Activated CD4-positive, alpha-beta T cell treated with anti-CD3 and anti-CD28 coated beads for 48 hours (primary cell): ENCODE measurements at regions not wholly inside any gene's neighbourhood (a gene's known extent, or its start where the extent isn't known, plus 50 kb on each side); places are given as distances from the start of the nearest gene placed in this dataset.
"Not testable (repeated sequence)": the region's sequence is repeated elsewhere in the genome, so short reads cannot be mapped to it uniquely, and the experiment has no call there.

Experiments
- DNase-seq: peaks from one replicate; pipeline ENCODE4 v3.0.0-alpha.2; 2020

GRCh38 chr2:72078773-72079172 lies 68.9 kb downstream of the CYP26B1 start:
- DNase-seq = no peak

GRCh38 chr2:72077702-72078169 lies 69.9 kb downstream of the CYP26B1 start:
- DNase-seq = no peak

DNA sequence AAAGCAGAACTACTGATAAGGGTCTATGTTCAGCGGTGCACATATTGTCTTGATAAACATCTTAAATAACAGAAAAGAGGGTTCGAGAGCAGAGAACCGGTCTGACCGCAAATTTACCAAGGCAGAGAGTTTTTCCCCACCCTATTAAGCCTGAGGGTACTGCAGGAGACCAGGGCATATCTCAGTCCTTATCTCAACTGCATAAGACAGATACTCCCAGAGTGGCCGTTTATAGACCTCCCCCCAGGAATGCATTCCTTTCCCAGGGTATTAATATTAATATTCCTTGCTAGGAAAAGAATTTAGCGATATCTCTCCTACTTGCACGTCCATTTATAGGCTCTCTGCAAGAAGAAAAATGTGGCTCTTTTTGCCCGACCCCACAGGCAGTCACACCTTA lies 74.3 kb downstream of the CYP26B1 start:
- not testable (repeated sequence) for DNase-seq

DNA sequence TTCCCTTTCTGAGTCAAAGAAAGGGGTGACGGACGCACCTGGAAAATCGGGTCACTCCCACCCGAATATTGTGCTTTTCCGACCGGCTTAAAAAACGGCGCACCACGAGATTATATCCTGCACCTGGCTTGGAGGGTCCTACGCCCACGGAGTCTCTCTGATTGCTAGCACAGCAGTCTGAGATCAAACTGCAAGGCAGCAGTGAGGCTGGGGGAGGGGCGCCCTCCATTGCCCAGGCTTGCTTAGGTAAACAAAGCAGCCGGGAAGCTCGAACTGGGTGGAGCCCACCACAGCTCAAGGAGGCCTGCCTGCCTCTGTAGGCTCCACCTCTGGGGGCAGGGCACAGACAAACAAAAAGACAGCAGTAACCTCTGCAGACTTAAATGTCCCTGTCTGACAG lies 83.5 kb downstream of the CYP26B1 start:
- not testable (repeated sequence) for DNase-seq

DNA sequence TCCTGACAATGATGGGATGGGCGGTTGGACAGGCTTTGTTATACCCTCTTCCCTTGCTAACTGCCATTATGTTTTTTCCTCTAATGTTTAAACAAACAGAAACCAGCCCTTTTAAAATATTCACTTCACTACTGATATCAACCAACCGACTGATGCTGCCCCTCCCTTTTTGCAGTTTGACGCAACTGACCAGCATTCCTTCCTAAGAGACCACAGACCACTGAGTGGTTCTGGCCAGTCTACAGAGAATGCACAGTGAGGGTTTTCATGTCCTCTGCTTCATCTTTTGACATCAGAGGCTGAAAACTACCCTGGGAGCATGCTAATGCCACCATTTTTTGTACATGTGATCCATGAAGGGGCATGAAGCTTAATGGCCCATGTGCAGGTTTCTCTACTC lies 85.3 kb downstream of the CYP26B1 start:
- no peak for DNase-seq

DNA sequence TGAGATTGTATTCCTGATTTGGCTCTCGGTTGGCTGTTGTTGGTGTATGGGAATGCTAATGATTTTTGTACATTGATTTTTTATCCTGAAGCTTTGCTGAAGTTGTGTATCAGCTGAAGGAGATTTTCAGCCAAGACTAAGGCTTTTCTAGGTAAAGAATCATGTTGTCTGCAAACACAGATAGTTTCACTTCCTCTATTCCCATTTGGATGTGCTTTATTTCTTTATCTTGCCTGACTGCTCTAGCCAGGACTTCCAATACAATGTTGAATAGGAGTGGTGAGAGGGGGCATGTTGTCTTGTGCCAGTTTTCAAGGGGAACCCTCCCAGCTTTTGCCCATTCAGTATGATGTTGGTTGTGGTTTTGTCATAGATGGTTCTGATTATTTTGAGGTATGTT lies 90.4 kb downstream of the CYP26B1 start:
- no peak for DNase-seq

GRCh38 chr2:72051971-72052505 lies 95.6 kb downstream of the CYP26B1 start:
- no peak for DNase-seq

DNA sequence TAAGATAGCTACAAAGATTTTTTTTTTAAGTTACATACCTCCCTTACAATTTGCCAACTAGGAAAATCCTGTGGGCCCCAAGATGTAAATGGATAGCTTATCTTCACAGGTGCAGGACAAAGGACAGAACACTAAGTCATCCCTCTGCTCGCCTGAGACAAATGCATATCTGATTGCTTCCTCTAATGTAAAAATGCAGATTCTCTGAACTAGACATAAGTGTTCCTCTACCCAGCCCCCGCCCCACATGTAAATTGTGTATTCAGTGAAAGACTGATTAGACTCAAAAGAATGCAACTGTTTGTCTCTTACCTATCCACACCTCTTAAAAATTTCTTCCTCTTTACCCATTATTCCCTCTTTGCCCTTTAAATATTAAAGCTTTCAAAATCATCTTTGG lies 96.5 kb downstream of the CYP26B1 start:
- no peak for DNase-seq

DNA sequence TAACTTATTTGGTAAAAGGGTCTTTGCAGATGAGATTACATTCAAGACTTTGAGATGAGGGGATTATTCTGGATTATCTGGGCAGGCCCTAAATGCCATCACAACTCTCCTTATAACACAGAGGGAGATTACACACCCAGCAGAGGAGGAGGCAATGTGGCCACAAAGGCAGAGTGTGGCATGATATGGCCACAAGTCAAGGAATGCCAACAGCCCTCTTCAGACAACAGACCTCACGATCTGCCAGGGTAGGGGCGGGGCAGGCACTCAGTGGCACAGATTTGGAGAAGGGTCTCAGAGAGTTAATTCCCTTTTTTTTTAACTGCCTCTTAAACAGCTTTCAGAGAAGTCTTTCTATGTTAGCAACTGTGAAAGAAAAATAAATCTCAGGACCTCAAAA lies 96.9 kb downstream of the CYP26B1 start:
- no peak for DNase-seq

GRCh38 chr2:72048881-72049477 lies 98.7 kb downstream of the CYP26B1 start:
- no peak for DNase-seq

DNA sequence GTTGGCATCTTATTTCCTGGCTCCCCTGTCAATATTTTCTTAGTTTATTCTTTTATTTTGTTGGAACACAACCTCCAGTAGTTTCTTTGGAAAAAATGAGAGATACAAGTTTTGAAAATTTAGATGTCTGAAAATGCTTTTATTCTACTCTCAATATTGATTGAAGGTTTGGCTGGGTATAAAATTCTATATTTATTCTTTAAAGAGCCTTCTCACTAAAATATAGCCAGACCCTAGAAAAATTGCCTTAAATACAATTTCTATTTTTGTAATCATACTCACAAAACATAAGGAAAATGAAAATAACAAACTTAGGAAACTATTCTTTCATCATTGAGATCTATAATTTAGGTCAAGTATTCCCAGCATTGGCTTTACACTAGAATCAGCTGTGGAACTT lies 103.7 kb downstream of the CYP26B1 start:
- DNase-seq = no peak

DNA sequence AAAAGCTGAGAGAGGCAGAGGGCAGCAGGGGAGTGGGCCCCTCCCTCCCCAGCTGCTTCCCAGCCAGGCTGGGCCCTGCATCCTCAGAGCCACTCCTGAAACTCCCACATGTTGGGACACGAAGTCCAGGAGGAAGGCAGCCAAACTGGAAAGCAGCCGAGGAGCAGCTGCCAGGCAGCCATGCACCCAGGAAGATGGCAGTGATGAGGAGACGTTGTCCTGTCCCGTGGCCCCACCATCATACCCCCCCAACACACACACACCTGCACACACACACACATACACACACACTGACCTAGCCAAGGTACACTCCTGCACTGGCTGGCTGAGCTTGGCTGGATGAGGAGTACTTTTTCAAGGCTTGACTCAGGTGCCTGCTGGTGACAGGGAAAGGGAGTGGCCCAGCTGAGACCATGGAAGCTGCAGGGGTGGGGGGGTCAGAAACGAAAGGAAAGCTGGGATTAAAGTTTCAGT lies 106.0 kb downstream of the CYP26B1 start:
- DNase-seq = no peak

DNA sequence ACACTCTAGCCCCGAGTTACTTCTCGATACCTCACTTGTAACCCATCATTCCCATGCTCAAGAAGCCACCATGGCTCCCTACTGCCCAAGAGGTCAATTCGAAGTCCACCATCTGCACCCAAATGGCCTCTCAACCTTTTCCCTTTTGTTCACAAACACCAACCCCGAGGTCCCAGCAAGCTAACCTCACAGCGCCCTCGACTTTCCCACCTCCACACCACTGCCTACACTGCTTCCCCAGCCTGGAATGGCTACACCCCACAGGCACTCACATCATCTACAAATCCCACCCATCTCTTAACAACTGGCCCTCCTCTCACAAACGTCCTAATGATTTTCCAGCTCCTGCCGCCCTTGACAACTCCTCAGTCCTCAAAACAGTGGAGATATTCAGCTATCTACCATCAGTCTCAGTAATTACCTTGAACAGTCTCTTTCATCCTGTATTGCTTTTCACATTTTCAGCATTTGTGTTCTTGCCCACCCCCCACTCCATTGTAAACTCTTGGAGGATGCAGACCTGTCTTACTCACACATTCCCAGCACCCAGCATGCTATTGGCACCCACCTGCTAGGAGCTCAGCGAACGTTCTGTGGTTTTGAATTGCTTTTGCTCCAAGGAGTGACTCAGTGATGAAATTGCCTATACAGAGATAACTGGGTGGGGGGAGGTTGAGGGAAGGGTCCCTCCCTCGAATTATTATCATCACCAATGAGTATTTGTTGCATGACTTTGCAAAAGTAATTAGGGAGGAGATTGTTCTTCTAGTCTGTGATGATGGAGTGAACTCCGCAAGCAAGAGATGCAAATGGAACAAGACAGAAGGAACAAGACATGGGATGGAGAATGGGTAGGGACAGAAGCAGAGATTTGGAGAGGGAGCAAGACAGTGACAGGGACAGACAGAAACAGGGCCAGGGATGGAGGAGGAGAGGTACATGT lies 106.8 kb downstream of the CYP26B1 start:
- DNase-seq = no peak

GRCh38 chr2:72038524-72038923 lies 109.1 kb downstream of the CYP26B1 start:
- DNase-seq = no peak

DNA sequence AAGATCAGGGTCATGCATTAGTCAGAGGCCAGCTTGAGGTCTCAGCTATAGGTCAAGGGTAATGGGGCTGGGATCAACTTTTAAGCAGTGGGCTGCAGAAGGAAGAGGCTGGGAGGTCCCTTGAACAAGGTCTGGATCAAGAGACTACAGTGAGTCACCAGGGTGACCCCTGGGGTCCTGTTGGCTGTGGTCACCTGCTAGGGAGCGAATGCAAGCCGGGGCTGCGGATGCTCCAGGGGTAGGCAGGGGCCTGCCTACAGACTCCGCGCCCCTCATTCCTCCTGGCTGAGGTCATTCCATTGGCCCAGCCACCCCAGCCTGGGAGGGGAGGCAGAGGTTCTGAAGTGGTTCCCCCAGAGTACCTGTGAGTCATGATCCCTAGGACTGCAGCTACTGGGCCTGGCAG lies 110.4 kb downstream of the CYP26B1 start:
- DNase-seq = no peak

GRCh38 chr2:72036595-72036994 lies 111.1 kb downstream of the CYP26B1 start:
- DNase-seq = no peak

- DNase-seq = no peak
Observed at GRCh38 chr2:72036173-72036545, 111.5 kb downstream of the CYP26B1 start.

DNA sequence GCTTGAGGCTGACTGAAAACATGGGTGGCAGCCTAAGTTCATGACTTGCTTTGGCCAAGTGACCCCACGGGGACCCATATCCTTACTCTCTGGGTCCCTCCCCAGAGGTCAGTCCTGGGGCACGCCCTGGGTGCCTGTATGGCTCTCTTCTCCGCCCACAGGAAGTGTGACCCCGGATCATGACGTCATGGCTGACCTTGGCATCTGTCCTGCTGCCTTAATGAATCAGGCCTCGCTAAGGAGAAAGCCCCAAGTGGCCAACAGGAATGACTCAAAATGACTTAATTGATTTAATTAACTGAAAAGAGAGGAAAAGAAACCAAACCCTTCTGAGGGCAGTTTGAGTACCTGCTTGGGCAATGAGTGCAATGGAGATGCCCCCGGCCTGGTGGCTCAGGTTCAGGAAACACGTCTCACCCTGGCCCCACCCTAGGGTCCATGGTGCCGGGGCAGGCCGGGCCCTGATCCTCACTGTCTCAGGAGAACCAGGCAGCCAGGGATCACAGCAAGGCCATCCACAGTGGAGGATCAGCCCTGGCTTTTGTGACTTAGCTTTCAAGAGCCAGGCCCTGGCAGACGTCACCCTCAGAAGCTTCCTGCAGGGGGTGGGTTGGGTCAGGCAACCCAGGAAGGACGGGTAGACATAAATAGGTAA lies 112.0 kb downstream of the CYP26B1 start:
- DNase-seq = no peak

GRCh38 chr2:72034353-72035095 lies 113.1 kb downstream of the CYP26B1 start:
- DNase-seq = no peak

GRCh38 chr2:72033636-72034035 lies 114.0 kb downstream of the CYP26B1 start:
- no peak for DNase-seq

DNA sequence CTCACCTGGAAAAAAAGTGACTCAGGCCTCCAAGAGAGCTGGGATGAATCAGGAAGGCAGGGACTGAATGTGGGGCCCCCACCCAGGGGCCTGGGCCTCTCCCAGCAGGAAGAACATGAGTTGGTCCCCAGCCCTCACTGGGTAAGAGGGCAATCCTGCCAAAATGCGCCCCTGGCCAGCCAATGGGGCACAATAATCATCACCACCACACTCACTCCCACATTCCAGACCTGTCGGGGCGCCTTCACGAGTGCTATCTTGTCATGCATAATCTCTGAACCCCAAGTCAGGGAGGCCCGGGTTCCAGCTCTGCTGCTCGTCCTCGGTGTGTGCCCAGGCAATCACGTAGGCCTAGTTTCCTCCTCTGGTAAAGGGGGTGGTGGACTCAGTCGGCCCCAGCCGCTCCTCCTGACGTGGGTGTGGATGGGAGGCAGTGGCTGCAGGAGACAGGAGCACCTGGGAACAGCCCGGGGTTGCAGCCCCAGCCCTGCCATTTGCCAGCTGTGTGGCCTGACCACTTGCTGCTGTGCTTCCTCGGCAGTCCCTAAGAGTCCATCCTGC lies 115.1 kb downstream of the CYP26B1 start:
- DNase-seq = no peak
